Fibroblast of lung (primary cell): ENCODE measurements at regions not wholly inside any gene's neighbourhood (a gene's known extent, or its start where the extent isn't known, plus 50 kb on each side); places are given as distances from the start of the nearest gene placed in this dataset.

Experiments used
- CTCF ChIP-seq, 2 donors: IDR thresholded peaks in 1 of 2; conservative IDR thresholded peaks in 1 of 2; 1 replicate in 1 of 2; 2 replicates in 1 of 2; pipeline ENCODE4 v1.5.1; 2011 to 2012; ENCODE audit warnings: low read length in 2 of 2, control low read depth in 1 of 2, inconsistent platforms in 1 of 2, low read depth in 1 of 2, mild to moderate bottlenecking in 1 of 2
- EZH2 ChIP-seq: IDR thresholded peaks from 2 replicates; pipeline ENCODE4 v1.5.1; 2012; ENCODE audit warnings: low read length, control low read depth, mild to moderate bottlenecking; ENCODE audit errors: missing control alignments

GRCh38 chr5:51162245-51162644 is 221.0 kb upstream of the ISL1 start:
- TF ChIP-seq CTCF (conservative IDR thresholded peaks at IDR 0.05 in 1 of 2, IDR thresholded peaks at IDR 0.05 in 1 of 2; ENCODE audit: low read depth in 1 of 2, low read length in 2 of 2) (no peak), EZH2 (no peak)
